ENCODE measurements at regions not wholly inside any gene's neighbourhood (a gene's known extent, or its start where the extent isn't known, plus 50 kb on each side); places are given as distances from the start of the nearest gene placed in this dataset.

- H3K27ac ChIP-seq (ENCODE audit: low read length) = no peak overlapping the region
- no peak overlapping the region for H3K4me2 ChIP-seq (ENCODE audit: low read length)
- H3K27me3 ChIP-seq (ENCODE audit: low read depth, low read length) = no peaks in the 10 kb centered on the region
- no peaks in the 10 kb centered on the region for H3K4me1 ChIP-seq (ENCODE audit: low read length)
- no peak overlapping the region for H3K9ac ChIP-seq (ENCODE audit: low read length)
- no peak overlapping the region for H3K4me3 ChIP-seq (ENCODE audit: low read length)
- H2AFZ ChIP-seq (ENCODE audit: low read depth, low read length) = no peak overlapping the region
- H3K36me3 ChIP-seq (replicated peaks; ENCODE audit: low read depth, low read length) = no peaks in the 10 kb centered on the region
- H4K20me1 ChIP-seq (ENCODE audit: insufficient read depth, low read length) = no peaks in the 10 kb centered on the region
- no peaks in the 10 kb centered on the region for H3K79me2 ChIP-seq (ENCODE audit: low read length)
- no peak for TF ChIP-seq EZH2phosphoT487 (IDR thresholded peaks at IDR 0.05; ENCODE audit: low read depth)
- H3K9me3 ChIP-seq (ENCODE audit: insufficient read depth, low read length) = no peaks in the 10 kb centered on the region
Measured at GRCh38 chr3:162678941-162679340, 1182.3 kb downstream of the OTOL1 start.

GRCh38 chr3:162684260-162684659 lies 1187.7 kb downstream of the OTOL1 start:
- Histone ChIP-seq H3K27ac (ENCODE audit: low read length) (no peak overlapping the region), H3K4me1 (ENCODE audit: low read length) (no peaks in the 10 kb centered on the region), H3K4me3 (ENCODE audit: low read length) (no peak overlapping the region), H3K9ac (ENCODE audit: low read length) (no peak overlapping the region), H3K9me3 (ENCODE audit: insufficient read depth, low read length) (no peaks in the 10 kb centered on the region), H4K20me1 (ENCODE audit: insufficient read depth, low read length) (no peaks in the 10 kb centered on the region), H3K4me2 (ENCODE audit: low read length) (no peak overlapping the region), H2AFZ (ENCODE audit: low read depth, low read length) (no peak overlapping the region), H3K27me3 (ENCODE audit: low read depth, low read length) (no peaks in the 10 kb centered on the region), H3K36me3 (replicated peaks; ENCODE audit: low read depth, low read length) (no peaks in the 10 kb centered on the region), H3K79me2 (ENCODE audit: low read length) (no peaks in the 10 kb centered on the region)
- no peak for TF ChIP-seq EZH2phosphoT487 (IDR thresholded peaks at IDR 0.05; ENCODE audit: low read depth)
- no peak for TF ChIP-seq CTCF (IDR thresholded peaks at IDR 0.05; ENCODE audit: low read depth, low read length)

- Histone ChIP-seq H3K27me3 (ENCODE audit: low read depth, low read length) (no peaks in the 10 kb centered on the region), H2AFZ (ENCODE audit: low read depth, low read length) (no peak overlapping the region), H3K36me3 (replicated peaks; ENCODE audit: low read depth, low read length) (no peaks in the 10 kb centered on the region), H3K9me3 (ENCODE audit: insufficient read depth, low read length) (no peaks in the 10 kb centered on the region), H3K79me2 (ENCODE audit: low read length) (no peaks in the 10 kb centered on the region), H4K20me1 (ENCODE audit: insufficient read depth, low read length) (no peaks in the 10 kb centered on the region), H3K9ac (ENCODE audit: low read length) (no peak overlapping the region), H3K4me2 (ENCODE audit: low read length) (no peak overlapping the region), H3K4me1 (ENCODE audit: low read length) (no peaks in the 10 kb centered on the region), H3K4me3 (ENCODE audit: low read length) (no peak overlapping the region), H3K27ac (ENCODE audit: low read length) (no peak overlapping the region)
- TF ChIP-seq EZH2phosphoT487 (IDR thresholded peaks at IDR 0.05; ENCODE audit: low read depth) = no peak
- TF ChIP-seq CTCF (IDR thresholded peaks at IDR 0.05; ENCODE audit: low read depth, low read length) = no peak
Measured at GRCh38 chr3:162699291-162699690, 1202.7 kb downstream of the OTOL1 start.

- no peaks in the 10 kb centered on the region for H3K27me3 ChIP-seq (ENCODE audit: low read depth, low read length)
- no peaks in the 10 kb centered on the region for H3K79me2 ChIP-seq (ENCODE audit: low read length)
- TF ChIP-seq CTCF (IDR thresholded peaks at IDR 0.05; ENCODE audit: low read depth, low read length) (no peak), EZH2phosphoT487 (IDR thresholded peaks at IDR 0.05; ENCODE audit: low read depth) (no peak)
- no peak overlapping the region for H3K9ac ChIP-seq (ENCODE audit: low read length)
- H3K4me1 ChIP-seq (ENCODE audit: low read length) = no peaks in the 10 kb centered on the region
- no peaks in the 10 kb centered on the region for H3K36me3 ChIP-seq (replicated peaks; ENCODE audit: low read depth, low read length)
- no peak overlapping the region for H3K4me2 ChIP-seq (ENCODE audit: low read length)
- H3K27ac ChIP-seq (ENCODE audit: low read length) = no peak overlapping the region
- H3K9me3 ChIP-seq (ENCODE audit: insufficient read depth, low read length) = no peaks in the 10 kb centered on the region
- no peak overlapping the region for H3K4me3 ChIP-seq (ENCODE audit: low read length)
- H4K20me1 ChIP-seq (ENCODE audit: insufficient read depth, low read length) = no peaks in the 10 kb centered on the region
- H2AFZ ChIP-seq (ENCODE audit: low read depth, low read length) = no peak overlapping the region
Measured at GRCh38 chr3:162701211-162701610, 1204.6 kb downstream of the OTOL1 start.

All from OCI-LY3 (cell line).